ENCODE measurements at regions not wholly inside any gene's neighbourhood (a gene's known extent, or its start where the extent isn't known, plus 50 kb on each side); places are given as distances from the start of the nearest gene placed in this dataset.
A peak's percentile ranks its signal among the peaks of the same experiment; 100 is the strongest.

GRCh38 chr10:47056247-47056510 is 145.0 kb downstream of the PTPN20 start:
- Histone ChIP-seq H3K36me3 (ENCODE audit: insufficient read depth, low read length) (no peaks in the 10 kb centered on the region), H3K27me3 (ENCODE audit: insufficient read depth, low read length, poor library complexity, severe bottlenecking) (no peaks in the 10 kb centered on the region), H3K9me3 (ENCODE audit: insufficient read depth, low read depth, low read length) (no peaks in the 10 kb centered on the region), H3K9me2 (replicated peaks; ENCODE audit: low read depth, low read length) (no peaks in the 10 kb centered on the region), H3K9ac (ENCODE audit: low read depth, low read length, poor library complexity, severe bottlenecking) (no peak overlapping the region), H3K79me2 (ENCODE audit: insufficient read depth, low read length) (no peaks in the 10 kb centered on the region), H3K4me3 (ENCODE audit: low read length, poor library complexity, severe bottlenecking) (no peak overlapping the region), H3K4me1 (ENCODE audit: insufficient read depth, low read length, poor library complexity, severe bottlenecking) (peaks cover 23% of the 10 kb centered on the region), H3K4me2 (ENCODE audit: low read depth, low read length, poor library complexity, severe bottlenecking) (peak overlapping the region; percentile 30), H4K20me1 (ENCODE audit: insufficient read depth, low read length, poor library complexity, severe bottlenecking) (no peaks in the 10 kb centered on the region), H3F3A (ENCODE audit: low read depth) (no peaks in the 10 kb centered on the region), H2AFZ (ENCODE audit: low read length) (no peak overlapping the region)
- TF ChIP-seq CTCF (conservative IDR thresholded peaks at IDR 0.05; ENCODE audit: low read length) (no peak), EZH2phosphoT487 (IDR thresholded peaks at IDR 0.05; ENCODE audit: borderline replicate concordance) (no peak)

GRCh38 chr10:47057471-47057870 is 146.2 kb downstream of the PTPN20 start:
- H3K79me2 ChIP-seq (ENCODE audit: insufficient read depth, low read length): no peaks in the 10 kb centered on the region
- H3K4me3 ChIP-seq (ENCODE audit: low read length, poor library complexity, severe bottlenecking): no peak overlapping the region
- H2AFZ ChIP-seq (ENCODE audit: low read length): no peak overlapping the region
- no peaks in the 10 kb centered on the region for H4K20me1 ChIP-seq (ENCODE audit: insufficient read depth, low read length, poor library complexity, severe bottlenecking)
- H3K9me2 ChIP-seq (replicated peaks; ENCODE audit: low read depth, low read length): no peaks in the 10 kb centered on the region
- H3K36me3 ChIP-seq (ENCODE audit: insufficient read depth, low read length): no peaks in the 10 kb centered on the region
- peaks cover 23% of the 10 kb centered on the region for H3K4me1 ChIP-seq (ENCODE audit: insufficient read depth, low read length, poor library complexity, severe bottlenecking)
- TF ChIP-seq EZH2phosphoT487 (IDR thresholded peaks at IDR 0.05; ENCODE audit: borderline replicate concordance): no peak
- no peak for TF ChIP-seq CTCF (conservative IDR thresholded peaks at IDR 0.05; ENCODE audit: low read length)
- H3K9ac ChIP-seq (ENCODE audit: low read depth, low read length, poor library complexity, severe bottlenecking): no peak overlapping the region
- H3K9me3 ChIP-seq (ENCODE audit: insufficient read depth, low read depth, low read length): no peaks in the 10 kb centered on the region
- H3K4me2 ChIP-seq (ENCODE audit: low read depth, low read length, poor library complexity, severe bottlenecking): no peak overlapping the region
- no peaks in the 10 kb centered on the region for H3K27me3 ChIP-seq (ENCODE audit: insufficient read depth, low read length, poor library complexity, severe bottlenecking)
- no peaks in the 10 kb centered on the region for H3F3A ChIP-seq (ENCODE audit: low read depth)

- TF ChIP-seq EZH2phosphoT487 (IDR thresholded peaks at IDR 0.05; ENCODE audit: borderline replicate concordance) (no peak), CTCF (conservative IDR thresholded peaks at IDR 0.05; ENCODE audit: low read length) (no peak)
- no peaks in the 10 kb centered on the region for H4K20me1 ChIP-seq (ENCODE audit: insufficient read depth, low read length, poor library complexity, severe bottlenecking)
- no peaks in the 10 kb centered on the region for H3K9me2 ChIP-seq (replicated peaks; ENCODE audit: low read depth, low read length)
- no peak overlapping the region for H3K9ac ChIP-seq (ENCODE audit: low read depth, low read length, poor library complexity, severe bottlenecking)
- H3K4me2 ChIP-seq (ENCODE audit: low read depth, low read length, poor library complexity, severe bottlenecking): no peak overlapping the region
- peaks cover 25% of the 10 kb centered on the region for H3K4me1 ChIP-seq (ENCODE audit: insufficient read depth, low read length, poor library complexity, severe bottlenecking)
- no peak overlapping the region for H2AFZ ChIP-seq (ENCODE audit: low read length)
- H3K79me2 ChIP-seq (ENCODE audit: insufficient read depth, low read length): no peaks in the 10 kb centered on the region
- H3K4me3 ChIP-seq (ENCODE audit: low read length, poor library complexity, severe bottlenecking): no peak overlapping the region
- H3K9me3 ChIP-seq (ENCODE audit: insufficient read depth, low read depth, low read length): no peaks in the 10 kb centered on the region
- no peaks in the 10 kb centered on the region for H3K36me3 ChIP-seq (ENCODE audit: insufficient read depth, low read length)
- H3K27me3 ChIP-seq (ENCODE audit: insufficient read depth, low read length, poor library complexity, severe bottlenecking): no peaks in the 10 kb centered on the region
- no peaks in the 10 kb centered on the region for H3F3A ChIP-seq (ENCODE audit: low read depth)
These were observed 146.9 kb downstream of the PTPN20 start for GRCh38 chr10:47058032-47058702.

Data from Loucy (cell line).